HepG2 (cell line): ENCODE measurements at regions not wholly inside any gene's neighbourhood (a gene's known extent, or its start where the extent isn't known, plus 50 kb on each side); places are given as distances from the start of the nearest gene placed in this dataset.

Experiments
- CTCF ChIP-seq: sonication (generic); formaldehyde crosslinking; IDR thresholded peaks from 2 replicates; pipeline ENCODE4 v1.5.0; 2020; ENCODE audit warnings: mild to moderate bottlenecking, missing genetic modification reagents, moderate library complexity
- EHMT2 ChIP-seq: fragments of 200-600 bp; sonication (generic); IDR thresholded peaks from 2 replicates; pipeline ENCODE4 v1.7.0; 2017; ENCODE audit warnings: antibody characterized with exemption, low read depth, low read length, borderline replicate concordance
- GMEB2 ChIP-seq: IDR thresholded peaks from 2 replicates; pipeline ENCODE4 v1.6.1; 2016; ENCODE audit warnings: missing biosample characterization, missing genetic modification reagents, low read depth
- MAX ChIP-seq: IDR thresholded peaks from 2 replicates; pipeline ENCODE4 v1.6.1; 2012; ENCODE audit warnings: inconsistent platforms
- POLR2A ChIP-seq, 2 experiments: IDR thresholded peaks; 2 replicates each; pipeline ENCODE4 v1.6.1; 2011; ENCODE audit warnings: low read depth in 2 of 2, low read length in 2 of 2, mild to moderate bottlenecking in 1 of 2, moderate library complexity in 1 of 2; ENCODE audit not compliant: insufficient read depth in 1 of 2
- TAF15 ChIP-seq: fragments of 200-400 bp; formaldehyde crosslinking; IDR thresholded peaks from one replicate; pipeline ENCODE4 v1.6.1; 2018; ENCODE audit warnings: mild to moderate bottlenecking, low read depth, low read length; ENCODE audit not compliant: poor library complexity, severe bottlenecking
- TCF7 ChIP-seq: sonication (generic); IDR thresholded peaks from 2 replicates; pipeline ENCODE4 v1.6.1; 2016; ENCODE audit warnings: antibody characterized with exemption, low read depth
- TCF7L2 ChIP-seq: IDR thresholded peaks from 2 replicates; pipeline ENCODE4 v1.6.1; 2011; ENCODE audit warnings: mild to moderate bottlenecking, low read depth, low read length, moderate library complexity
- ZNF180 ChIP-seq: sonication (generic); formaldehyde crosslinking; IDR thresholded peaks from 2 replicates; pipeline ENCODE4 v1.4.0; 2020; ENCODE audit warnings: low read depth, missing genetic modification reagents, borderline replicate concordance
- ZNF263 ChIP-seq: sonication (generic); formaldehyde crosslinking; IDR thresholded peaks from 2 replicates; pipeline ENCODE4 v1.4.0; 2020; ENCODE audit warnings: missing genetic modification reagents
- ZNF556 ChIP-seq: sonication (generic); formaldehyde crosslinking; IDR thresholded peaks from 2 replicates; pipeline ENCODE4 v1.4.0; 2020; ENCODE audit warnings: mild to moderate bottlenecking, missing genetic modification reagents, borderline replicate concordance
- ZNF737 ChIP-seq: sonication (generic); formaldehyde crosslinking; IDR thresholded peaks from 2 replicates; pipeline ENCODE4 v1.5.0; 2020; ENCODE audit warnings: missing genetic modification reagents, mild to moderate bottlenecking, borderline replicate concordance

- TF ChIP-seq EHMT2 (no peak), POLR2A (IDR thresholded peaks at IDR 0.05; ENCODE audit: insufficient read depth in 1 of 2, low read depth in 2 of 2, low read length in 2 of 2) (no peak), ZNF180 (CRISPR knock-in tag) (no peak), CTCF (no peak), ZNF263 (CRISPR knock-in tag) (no peak), TCF7L2 (no peak), ZNF737 (no peak), ZNF556 (CRISPR knock-in tag) (no peak), MAX (no peak), TAF15 (no peak), GMEB2 (CRISPR knock-in tag) (no peak), TCF7 (no peak)
These were observed 1366.8 kb downstream of the EFNA5 start for GRCh38 chr5:106303911-106304310.
